ENCODE measurements at regions not wholly inside any gene's neighbourhood (a gene's known extent, or its start where the extent isn't known, plus 50 kb on each side); places are given as distances from the start of the nearest gene placed in this dataset.

DNA sequence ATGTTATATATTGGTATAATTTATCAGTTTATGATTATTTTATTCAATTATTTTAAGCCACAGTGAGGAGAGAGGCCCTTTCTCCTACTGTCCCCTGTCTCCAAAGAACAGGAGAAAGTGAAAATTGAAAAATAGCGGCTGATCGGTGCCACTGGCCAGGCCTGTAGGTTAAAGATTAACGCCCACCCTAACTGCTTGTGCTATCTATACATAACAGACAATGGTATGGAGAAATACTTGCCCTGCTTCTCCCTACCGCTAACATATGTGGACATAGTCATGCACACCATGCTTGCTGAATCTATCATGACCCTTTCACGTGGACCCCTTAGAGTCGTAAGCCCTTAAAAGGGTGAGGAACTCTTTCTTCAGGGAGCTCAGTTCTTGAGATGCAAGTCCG lies 67.5 kb downstream of the EIF1AY start:
- no TSS peak for BruUV-seq (replicated peaks)

More for the DNA sequence above, 67.5 kb downstream of the EIF1AY start:
- DNase-seq (ENCODE audit: low read depth, low spot score) (no peak), ATAC-seq (no peak)
- Histone ChIP-seq H3K4me2 (ENCODE audit: low read length) (no peak overlapping the region), H3K9me3 (ENCODE audit: control insufficient read depth in 1 of 2, insufficient read depth in 1 of 2, low read depth in 1 of 2, low read length in 2 of 2) (no peaks in the 10 kb centered on the region), H3K4me3 (replicated peaks in 1 of 2; ENCODE audit: low read depth in 1 of 2, low read length in 2 of 2) (no peak overlapping the region), H3K79me2 (ENCODE audit: insufficient read depth, low read length) (no peaks in the 10 kb centered on the region), H3K9me2 (ENCODE audit: insufficient read depth) (no peaks in the 10 kb centered on the region), H3K36me3 (ENCODE audit: control insufficient read depth in 1 of 2, insufficient read depth in 2 of 2, low read length in 2 of 2) (no peaks in the 10 kb centered on the region), H3K27ac (ENCODE audit: low read depth, low read length) (no peak overlapping the region), H3K9ac (ENCODE audit: low read length) (no peak overlapping the region), H3K4me1 (ENCODE audit: control insufficient read depth in 1 of 2, insufficient read depth in 2 of 2, low read length in 2 of 2) (no peaks in the 10 kb centered on the region), H2AFZ (ENCODE audit: low read depth, low read length, poor library complexity, severe bottlenecking) (no peak overlapping the region), H3K27me3 (ENCODE audit: insufficient read depth, low read length) (no peaks in the 10 kb centered on the region), H4K20me1 (ENCODE audit: insufficient read depth) (no peaks in the 10 kb centered on the region)
- ChIA-PET RAD21 (ENCODE audit: low non-redundant PET in 1 of 2, low total read pairs in 2 of 2, uncharacterized antibody in 2 of 2, unreplicated experiment in 2 of 2) (no interaction called here), CTCF (no interaction called here), POLR2A (no interaction called here)
- intact Hi-C loops (cut with micrococcal nuclease), result no loop called here
- TF ChIP-seq FOSL1 (IDR thresholded peaks at IDR 0.05; ENCODE audit: low read depth) (no peak), MAX (IDR thresholded peaks at IDR 0.05) (no peak), ZNF274 (IDR thresholded peaks at IDR 0.05; ENCODE audit: low read depth, low read length) (no peak), YY1 (IDR thresholded peaks at IDR 0.05; ENCODE audit: extremely low read depth, insufficient replicate concordance, low read depth, low read length) (no peak), SRF (IDR thresholded peaks at IDR 0.05; ENCODE audit: low read depth) (no peak), JUND (IDR thresholded peaks at IDR 0.05) (no peak), CBX3 (IDR thresholded peaks at IDR 0.05; ENCODE audit: low read depth) (no peak), ELF1 (IDR thresholded peaks at IDR 0.05; ENCODE audit: borderline replicate concordance, low read depth) (no peak), ATF3 (IDR thresholded peaks at IDR 0.05) (no peak), EGR1 (IDR thresholded peaks at IDR 0.05; ENCODE audit: low read depth) (no peak), POLR2AphosphoS5 (IDR thresholded peaks at IDR 0.05; ENCODE audit: low read depth, low read length) (no peak), EZH2 (IDR thresholded peaks at IDR 0.05) (no peak), TCF7L2 (IDR thresholded peaks at IDR 0.05; ENCODE audit: borderline replicate concordance, extremely low read depth, insufficient read depth, insufficient read length) (no peak), SP1 (IDR thresholded peaks at IDR 0.05; ENCODE audit: low read depth) (no peak), SIN3A (IDR thresholded peaks at IDR 0.05; ENCODE audit: low read depth) (no peak), CEBPB (IDR thresholded peaks at IDR 0.05; ENCODE audit: low read depth) (no peak)
- TF ChIP-seq, protein P1, sequence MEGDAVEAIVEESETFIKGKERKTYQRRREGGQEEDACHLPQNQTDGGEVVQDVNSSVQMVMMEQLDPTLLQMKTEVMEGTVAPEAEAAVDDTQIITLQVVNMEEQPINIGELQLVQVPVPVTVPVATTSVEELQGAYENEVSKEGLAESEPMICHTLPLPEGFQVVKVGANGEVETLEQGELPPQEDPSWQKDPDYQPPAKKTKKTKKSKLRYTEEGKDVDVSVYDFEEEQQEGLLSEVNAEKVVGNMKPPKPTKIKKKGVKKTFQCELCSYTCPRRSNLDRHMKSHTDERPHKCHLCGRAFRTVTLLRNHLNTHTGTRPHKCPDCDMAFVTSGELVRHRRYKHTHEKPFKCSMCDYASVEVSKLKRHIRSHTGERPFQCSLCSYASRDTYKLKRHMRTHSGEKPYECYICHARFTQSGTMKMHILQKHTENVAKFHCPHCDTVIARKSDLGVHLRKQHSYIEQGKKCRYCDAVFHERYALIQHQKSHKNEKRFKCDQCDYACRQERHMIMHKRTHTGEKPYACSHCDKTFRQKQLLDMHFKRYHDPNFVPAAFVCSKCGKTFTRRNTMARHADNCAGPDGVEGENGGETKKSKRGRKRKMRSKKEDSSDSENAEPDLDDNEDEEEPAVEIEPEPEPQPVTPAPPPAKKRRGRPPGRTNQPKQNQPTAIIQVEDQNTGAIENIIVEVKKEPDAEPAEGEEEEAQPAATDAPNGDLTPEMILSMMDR (IDR thresholded peaks at IDR 0.05 in 2 of 3, conservative IDR thresholded peaks at IDR 0.05 in 1 of 3; ENCODE audit: borderline replicate concordance in 1 of 3, insufficient read depth in 1 of 3, low read depth in 2 of 3, low read length in 2 of 3), result no peak
- TF ChIP-seq, protein P2, sequence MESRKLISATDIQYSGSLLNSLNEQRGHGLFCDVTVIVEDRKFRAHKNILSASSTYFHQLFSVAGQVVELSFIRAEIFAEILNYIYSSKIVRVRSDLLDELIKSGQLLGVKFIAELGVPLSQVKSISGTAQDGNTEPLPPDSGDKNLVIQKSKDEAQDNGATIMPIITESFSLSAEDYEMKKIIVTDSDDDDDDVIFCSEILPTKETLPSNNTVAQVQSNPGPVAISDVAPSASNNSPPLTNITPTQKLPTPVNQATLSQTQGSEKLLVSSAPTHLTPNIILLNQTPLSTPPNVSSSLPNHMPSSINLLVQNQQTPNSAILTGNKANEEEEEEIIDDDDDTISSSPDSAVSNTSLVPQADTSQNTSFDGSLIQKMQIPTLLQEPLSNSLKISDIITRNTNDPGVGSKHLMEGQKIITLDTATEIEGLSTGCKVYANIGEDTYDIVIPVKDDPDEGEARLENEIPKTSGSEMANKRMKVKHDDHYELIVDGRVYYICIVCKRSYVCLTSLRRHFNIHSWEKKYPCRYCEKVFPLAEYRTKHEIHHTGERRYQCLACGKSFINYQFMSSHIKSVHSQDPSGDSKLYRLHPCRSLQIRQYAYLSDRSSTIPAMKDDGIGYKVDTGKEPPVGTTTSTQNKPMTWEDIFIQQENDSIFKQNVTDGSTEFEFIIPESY (IDR thresholded peaks at IDR 0.05; ENCODE audit: extremely low read depth, insufficient replicate concordance, low read length), result no peak
- TF ChIP-seq, protein P3, sequence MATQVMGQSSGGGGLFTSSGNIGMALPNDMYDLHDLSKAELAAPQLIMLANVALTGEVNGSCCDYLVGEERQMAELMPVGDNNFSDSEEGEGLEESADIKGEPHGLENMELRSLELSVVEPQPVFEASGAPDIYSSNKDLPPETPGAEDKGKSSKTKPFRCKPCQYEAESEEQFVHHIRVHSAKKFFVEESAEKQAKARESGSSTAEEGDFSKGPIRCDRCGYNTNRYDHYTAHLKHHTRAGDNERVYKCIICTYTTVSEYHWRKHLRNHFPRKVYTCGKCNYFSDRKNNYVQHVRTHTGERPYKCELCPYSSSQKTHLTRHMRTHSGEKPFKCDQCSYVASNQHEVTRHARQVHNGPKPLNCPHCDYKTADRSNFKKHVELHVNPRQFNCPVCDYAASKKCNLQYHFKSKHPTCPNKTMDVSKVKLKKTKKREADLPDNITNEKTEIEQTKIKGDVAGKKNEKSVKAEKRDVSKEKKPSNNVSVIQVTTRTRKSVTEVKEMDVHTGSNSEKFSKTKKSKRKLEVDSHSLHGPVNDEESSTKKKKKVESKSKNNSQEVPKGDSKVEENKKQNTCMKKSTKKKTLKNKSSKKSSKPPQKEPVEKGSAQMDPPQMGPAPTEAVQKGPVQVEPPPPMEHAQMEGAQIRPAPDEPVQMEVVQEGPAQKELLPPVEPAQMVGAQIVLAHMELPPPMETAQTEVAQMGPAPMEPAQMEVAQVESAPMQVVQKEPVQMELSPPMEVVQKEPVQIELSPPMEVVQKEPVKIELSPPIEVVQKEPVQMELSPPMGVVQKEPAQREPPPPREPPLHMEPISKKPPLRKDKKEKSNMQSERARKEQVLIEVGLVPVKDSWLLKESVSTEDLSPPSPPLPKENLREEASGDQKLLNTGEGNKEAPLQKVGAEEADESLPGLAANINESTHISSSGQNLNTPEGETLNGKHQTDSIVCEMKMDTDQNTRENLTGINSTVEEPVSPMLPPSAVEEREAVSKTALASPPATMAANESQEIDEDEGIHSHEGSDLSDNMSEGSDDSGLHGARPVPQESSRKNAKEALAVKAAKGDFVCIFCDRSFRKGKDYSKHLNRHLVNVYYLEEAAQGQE (IDR thresholded peaks at IDR 0.05; ENCODE audit: low read depth), result no peak
